ENCODE measurements at regions not wholly inside any gene's neighbourhood (a gene's known extent, or its start where the extent isn't known, plus 50 kb on each side); places are given as distances from the start of the nearest gene placed in this dataset.

GRCh38 chr10:4509405-4509804 is 316.6 kb upstream of the AKR1E2 start:
- ChIA-PET CTCF (no interaction called here), POLR2A (no interaction called here)
- DNase-seq = no peak
- Mint-ChIP-seq H3K27ac (no peak overlapping the region), H3K9me3 (no peaks in the 10 kb centered on the region), H3K36me3 (no peaks in the 10 kb centered on the region), H3K4me1 (peaks cover 1 to 8% (median 6%) of the 10 kb centered on the region in 3 donors), H3K4me3 (no peak overlapping the region), H3K27me3 (no peaks in the 10 kb centered on the region)
- Histone ChIP-seq H3K27me3 (replicated peaks in 1 of 2; ENCODE audit: control insufficient read depth in 2 of 2, extremely low read depth in 1 of 2, insufficient read depth in 2 of 2, low read length in 1 of 2) (peaks cover 0 to 5% of the 10 kb centered on the region in 2 experiments), H3K9me3 (no peaks in the 10 kb centered on the region), H3K27ac (ENCODE audit: low read length) (no peak overlapping the region), H3K4me1 (ENCODE audit: control insufficient read depth in 1 of 2, extremely low read depth in 1 of 2, insufficient read depth in 2 of 2, low read length in 2 of 2) (no peaks in the 10 kb centered on the region), H3K36me3 (ENCODE audit: control insufficient read depth in 2 of 2, extremely low read depth in 1 of 2, insufficient read depth in 1 of 2, low read length in 1 of 2) (no peaks in the 10 kb centered on the region), H3K4me3 (ENCODE audit: control insufficient read depth in 1 of 2, extremely low read depth in 1 of 2, low read length in 1 of 2) (no peak overlapping the region)
- ATAC-seq (replicated peaks in 1 of 4) = no peak
- 85% methylated on average over 10 of the region's 10 CpGs for WGBS (ENCODE audit: insufficient coverage)

- Mint-ChIP-seq H3K36me3 (no peaks in the 10 kb centered on the region), H3K27ac (no peak overlapping the region), H3K4me1 (no peaks in the 10 kb centered on the region), H3K4me3 (no peak overlapping the region), H3K27me3 (peaks cover 0 to 3% of the 10 kb centered on the region in 2 donors), H3K9me3 (no peaks in the 10 kb centered on the region)
- ATAC-seq (replicated peaks in 1 of 4) (no peak), DNase-seq (no peak)
- Histone ChIP-seq H3K27ac (ENCODE audit: low read length) (no peak overlapping the region), H3K27me3 (replicated peaks in 1 of 2; ENCODE audit: control insufficient read depth in 2 of 2, extremely low read depth in 1 of 2, insufficient read depth in 2 of 2, low read length in 1 of 2) (peaks cover 0 to 5% of the 10 kb centered on the region in 2 experiments), H3K9me3 (no peaks in the 10 kb centered on the region), H3K36me3 (ENCODE audit: control insufficient read depth in 2 of 2, extremely low read depth in 1 of 2, insufficient read depth in 1 of 2, low read length in 1 of 2) (no peaks in the 10 kb centered on the region), H3K4me1 (ENCODE audit: control insufficient read depth in 1 of 2, extremely low read depth in 1 of 2, insufficient read depth in 2 of 2, low read length in 2 of 2) (no peaks in the 10 kb centered on the region), H3K4me3 (ENCODE audit: control insufficient read depth in 1 of 2, extremely low read depth in 1 of 2, low read length in 1 of 2) (no peak overlapping the region)
- ChIA-PET CTCF (no interaction called here), POLR2A (no interaction called here)
- no CpG with 5 or more reads among the region's 2 CpGs for WGBS (ENCODE audit: insufficient coverage)
These were observed 319.9 kb upstream of the AKR1E2 start for GRCh38 chr10:4506095-4506494.

- POLR2A ChIA-PET = no interaction called here
- no peaks in the 10 kb centered on the region for H3K36me3 Mint-ChIP-seq
- no peaks in the 10 kb centered on the region for H3K9me3 ChIP-seq
- H3K36me3 ChIP-seq (ENCODE audit: control insufficient read depth in 2 of 2, extremely low read depth in 1 of 2, insufficient read depth in 1 of 2, low read length in 1 of 2) = no peaks in the 10 kb centered on the region
- peaks cover 0 to 3% of the 10 kb centered on the region in 2 experiments for H3K27me3 ChIP-seq (replicated peaks in 1 of 2; ENCODE audit: control insufficient read depth in 2 of 2, extremely low read depth in 1 of 2, insufficient read depth in 2 of 2, low read length in 1 of 2)
- no peak overlapping the region for H3K27ac ChIP-seq (ENCODE audit: low read length)
- peaks cover 0 to 3% of the 10 kb centered on the region in 2 donors for H3K27me3 Mint-ChIP-seq
- DNase-seq = no peak
- H3K4me3 ChIP-seq (ENCODE audit: control insufficient read depth in 1 of 2, extremely low read depth in 1 of 2, low read length in 1 of 2) = no peak overlapping the region
- ATAC-seq (replicated peaks in 1 of 4) = no peak
- H3K4me1 ChIP-seq (ENCODE audit: control insufficient read depth in 1 of 2, extremely low read depth in 1 of 2, insufficient read depth in 2 of 2, low read length in 2 of 2) = no peaks in the 10 kb centered on the region
- CTCF ChIA-PET = no interaction called here
- no peaks in the 10 kb centered on the region for H3K4me1 Mint-ChIP-seq
- no peak overlapping the region for H3K4me3 Mint-ChIP-seq
- H3K27ac Mint-ChIP-seq = no peak overlapping the region
- no peaks in the 10 kb centered on the region for H3K9me3 Mint-ChIP-seq
- 83% methylated on average over 3 of the region's 5 CpGs for WGBS (ENCODE audit: insufficient coverage)
These were observed 321.5 kb upstream of the AKR1E2 start for GRCh38 chr10:4504550-4504949.

GRCh38 chr10:4503076-4503475 is 322.9 kb upstream of the AKR1E2 start:
- Histone ChIP-seq H3K36me3 (ENCODE audit: control insufficient read depth in 2 of 2, extremely low read depth in 1 of 2, insufficient read depth in 1 of 2, low read length in 1 of 2) (no peaks in the 10 kb centered on the region), H3K9me3 (no peaks in the 10 kb centered on the region), H3K4me3 (ENCODE audit: control insufficient read depth in 1 of 2, extremely low read depth in 1 of 2, low read length in 1 of 2) (no peak overlapping the region), H3K4me1 (ENCODE audit: control insufficient read depth in 1 of 2, extremely low read depth in 1 of 2, insufficient read depth in 2 of 2, low read length in 2 of 2) (no peaks in the 10 kb centered on the region), H3K27ac (ENCODE audit: low read length) (no peak overlapping the region), H3K27me3 (replicated peaks in 1 of 2; ENCODE audit: control insufficient read depth in 2 of 2, extremely low read depth in 1 of 2, insufficient read depth in 2 of 2, low read length in 1 of 2) (no peaks in the 10 kb centered on the region)
- DNase-seq = no peak
- Mint-ChIP-seq H3K27me3 (peaks cover 0 to 3% of the 10 kb centered on the region in 2 donors), H3K4me3 (no peak overlapping the region), H3K4me1 (no peaks in the 10 kb centered on the region), H3K27ac (no peak overlapping the region), H3K36me3 (no peaks in the 10 kb centered on the region), H3K9me3 (no peaks in the 10 kb centered on the region)
- WGBS (ENCODE audit: insufficient coverage) = 80% methylated on average over 1 of the region's 2 CpGs
- ATAC-seq (replicated peaks in 1 of 4) = no peak
- ChIA-PET CTCF (no interaction called here), POLR2A (no interaction called here)

- ChIA-PET CTCF (no interaction called here), POLR2A (no interaction called here)
- H3K27me3 Mint-ChIP-seq = peaks cover 0 to 3% of the 10 kb centered on the region in 2 donors
- no peak overlapping the region for H3K4me3 Mint-ChIP-seq
- no peak overlapping the region for H3K27ac Mint-ChIP-seq
- no peaks in the 10 kb centered on the region for H3K4me1 Mint-ChIP-seq
- 100% methylated on average over 1 of the region's 2 CpGs for WGBS (ENCODE audit: insufficient coverage)
- Histone ChIP-seq H3K27ac (ENCODE audit: low read length) (no peak overlapping the region), H3K9me3 (no peaks in the 10 kb centered on the region), H3K4me3 (ENCODE audit: control insufficient read depth in 1 of 2, extremely low read depth in 1 of 2, low read length in 1 of 2) (no peak overlapping the region), H3K36me3 (ENCODE audit: control insufficient read depth in 2 of 2, extremely low read depth in 1 of 2, insufficient read depth in 1 of 2, low read length in 1 of 2) (no peaks in the 10 kb centered on the region), H3K4me1 (ENCODE audit: control insufficient read depth in 1 of 2, extremely low read depth in 1 of 2, insufficient read depth in 2 of 2, low read length in 2 of 2) (no peaks in the 10 kb centered on the region), H3K27me3 (replicated peaks in 1 of 2; ENCODE audit: control insufficient read depth in 2 of 2, extremely low read depth in 1 of 2, insufficient read depth in 2 of 2, low read length in 1 of 2) (no peaks in the 10 kb centered on the region)
- no peaks in the 10 kb centered on the region for H3K36me3 Mint-ChIP-seq
- H3K9me3 Mint-ChIP-seq = no peaks in the 10 kb centered on the region
- ATAC-seq (replicated peaks in 1 of 4) = no peak
- no peak for DNase-seq
These were observed 324.7 kb upstream of the AKR1E2 start for GRCh38 chr10:4501306-4501705.

- no peak for ATAC-seq (replicated peaks in 1 of 4)
- WGBS (ENCODE audit: insufficient coverage) = 93% methylated on average over 2 of the region's 6 CpGs
- no peaks in the 10 kb centered on the region for H3K36me3 Mint-ChIP-seq
- POLR2A ChIA-PET = no interaction called here
- H3K27ac ChIP-seq (ENCODE audit: low read length) = no peak overlapping the region
- H3K4me1 Mint-ChIP-seq = no peaks in the 10 kb centered on the region
- no peak overlapping the region for H3K4me3 Mint-ChIP-seq
- DNase-seq = no peak
- no peaks in the 10 kb centered on the region for H3K27me3 Mint-ChIP-seq
- no peaks in the 10 kb centered on the region for H3K9me3 Mint-ChIP-seq
- H3K36me3 ChIP-seq (ENCODE audit: control insufficient read depth in 2 of 2, extremely low read depth in 1 of 2, insufficient read depth in 1 of 2, low read length in 1 of 2) = no peaks in the 10 kb centered on the region
- no peaks in the 10 kb centered on the region for H3K9me3 ChIP-seq
- no peaks in the 10 kb centered on the region for H3K27me3 ChIP-seq (replicated peaks in 1 of 2; ENCODE audit: control insufficient read depth in 2 of 2, extremely low read depth in 1 of 2, insufficient read depth in 2 of 2, low read length in 1 of 2)
- CTCF ChIA-PET = no interaction called here
- H3K4me3 ChIP-seq (ENCODE audit: control insufficient read depth in 1 of 2, extremely low read depth in 1 of 2, low read length in 1 of 2) = no peak overlapping the region
- H3K27ac Mint-ChIP-seq = no peak overlapping the region
- H3K4me1 ChIP-seq (ENCODE audit: control insufficient read depth in 1 of 2, extremely low read depth in 1 of 2, insufficient read depth in 2 of 2, low read length in 2 of 2) = no peaks in the 10 kb centered on the region
These were observed 327.2 kb upstream of the AKR1E2 start for GRCh38 chr10:4498711-4499251.

- H3K36me3 Mint-ChIP-seq = no peaks in the 10 kb centered on the region
- POLR2A ChIA-PET = no interaction called here
These were observed 331.5 kb upstream of the AKR1E2 start for GRCh38 chr10:4494551-4494950.

More at GRCh38 chr10:4494551-4494950, 331.5 kb upstream of the AKR1E2 start:
- CTCF ChIA-PET = no interaction called here
- Histone ChIP-seq H3K4me1 (ENCODE audit: control insufficient read depth in 1 of 2, extremely low read depth in 1 of 2, insufficient read depth in 2 of 2, low read length in 2 of 2) (no peaks in the 10 kb centered on the region), H3K9me3 (no peaks in the 10 kb centered on the region), H3K4me3 (ENCODE audit: control insufficient read depth in 1 of 2, extremely low read depth in 1 of 2, low read length in 1 of 2) (no peak overlapping the region), H3K27ac (ENCODE audit: low read length) (no peak overlapping the region), H3K27me3 (replicated peaks in 1 of 2; ENCODE audit: control insufficient read depth in 2 of 2, extremely low read depth in 1 of 2, insufficient read depth in 2 of 2, low read length in 1 of 2) (no peaks in the 10 kb centered on the region), H3K36me3 (ENCODE audit: control insufficient read depth in 2 of 2, extremely low read depth in 1 of 2, insufficient read depth in 1 of 2, low read length in 1 of 2) (no peaks in the 10 kb centered on the region)
- H3K9me3 Mint-ChIP-seq = peaks cover 0 to 9% (median 2%) of the 10 kb centered on the region in 3 donors
- no peak overlapping the region for H3K27ac Mint-ChIP-seq
- H3K4me1 Mint-ChIP-seq = no peaks in the 10 kb centered on the region
- DNase-seq = no peak
- no peak for ATAC-seq (replicated peaks in 1 of 4)
- H3K27me3 Mint-ChIP-seq = peaks cover 2 to 4% of the 10 kb centered on the region in 2 donors
- no peak overlapping the region for H3K4me3 Mint-ChIP-seq
- no CpG with 5 or more reads among the region's 2 CpGs for WGBS (ENCODE audit: insufficient coverage)
